Suprapubic skin (tissue), 4 donors: ENCODE measurements at regions not wholly inside any gene's neighbourhood (a gene's known extent, or its start where the extent isn't known, plus 50 kb on each side); places are given as distances from the start of the nearest gene placed in this dataset.

Experiments used
- DNase-seq, 2 donors: peaks; one replicate each; pipeline ENCODE4 v3.0.0-alpha.2; 2019; ENCODE audit warnings: low spot score in 2 of 2
- H3K27ac ChIP-seq: fragments of 200-600 bp; sonication (generic); one replicate; pipeline ENCODE4 v1.5.1; 2019
- H3K27me3 ChIP-seq: fragments of 200-600 bp; sonication (generic); one replicate; pipeline ENCODE4 v1.5.1; 2019
- H3K36me3 ChIP-seq: fragments of 200-600 bp; sonication (generic); one replicate; pipeline ENCODE4 v1.5.1; 2019
- H3K4me1 ChIP-seq: fragments of 200-600 bp; sonication (generic); one replicate; pipeline ENCODE4 v1.5.1; 2019
- H3K4me3 ChIP-seq: fragments of 200-600 bp; sonication (generic); one replicate; pipeline ENCODE4 v1.5.1; 2019; ENCODE audit warnings: mild to moderate bottlenecking
- H3K9me3 ChIP-seq: fragments of 200-600 bp; sonication (generic); one replicate; pipeline ENCODE4 v1.5.1; 2019
- EP300 ChIP-seq: sonication (generic); formaldehyde crosslinking; IDR thresholded peaks from one replicate; pipeline ENCODE4 v1.6.1; 2017; ENCODE audit warnings: antibody characterized with exemption
- POLR2A ChIP-seq, 2 donors: fragments of 450-650 bp; IDR thresholded peaks; one replicate each; pipeline ENCODE4 v1.6.1; 2017; ENCODE audit warnings: antibody characterized with exemption in 2 of 2, mild to moderate bottlenecking in 2 of 2, moderate library complexity in 2 of 2
- POLR2AphosphoS5 ChIP-seq, 3 donors: sonication (generic); formaldehyde crosslinking; IDR thresholded peaks; one replicate each; pipeline ENCODE4 v1.6.1; 2017; ENCODE audit warnings: antibody characterized with exemption in 3 of 3
- WGBS: methylation state at CpG from one replicate; pipeline ENCODE4 v1.1.5; 2018; 5-methylcytosine and 5-hydroxymethylcytosine counted together
- TF ChIP-seq, protein P1 (sequence below), 2 donors: fragments of 200-600 bp in 1 of 2; fragments of 450-650 bp in 1 of 2; sonication (generic) in 1 of 2; IDR thresholded peaks; one replicate each; pipeline ENCODE4 v1.5.1; 2016 to 2019; ENCODE audit warnings: antibody characterized with exemption in 2 of 2, mild to moderate bottlenecking in 1 of 2, moderate library complexity in 1 of 2

DNA sequence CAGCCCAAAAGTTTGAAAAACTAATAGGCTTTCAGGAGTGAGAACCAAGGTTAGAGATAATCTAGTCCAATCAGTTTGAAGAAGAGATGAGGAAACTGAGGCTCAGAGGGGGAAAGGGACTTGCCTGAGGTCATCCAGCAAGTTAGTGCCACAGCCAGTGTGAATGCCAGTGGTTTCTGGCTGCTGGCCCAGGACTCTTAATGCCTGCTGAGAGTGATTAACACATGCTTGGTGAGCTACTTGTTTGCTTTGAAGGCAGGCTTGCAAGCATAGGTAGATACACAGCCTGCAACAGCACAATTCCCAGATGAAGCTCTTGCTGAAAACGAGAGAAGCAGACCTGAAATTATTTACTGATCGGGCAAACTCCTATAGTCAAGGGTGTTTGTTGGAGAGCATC, 591.6 kb upstream of the SGCD start:
- no peaks in the 10 kb centered on the region for H3K36me3 ChIP-seq
- H3K27ac ChIP-seq = no peak overlapping the region
- no peaks in the 10 kb centered on the region for H3K9me3 ChIP-seq
- no peaks in the 10 kb centered on the region for H3K4me1 ChIP-seq
- TF ChIP-seq POLR2A (IDR thresholded peaks at IDR 0.05) (no peak), EP300 (no peak), POLR2AphosphoS5 (IDR thresholded peaks at IDR 0.05) (no peak)
- TF ChIP-seq, protein P1, sequence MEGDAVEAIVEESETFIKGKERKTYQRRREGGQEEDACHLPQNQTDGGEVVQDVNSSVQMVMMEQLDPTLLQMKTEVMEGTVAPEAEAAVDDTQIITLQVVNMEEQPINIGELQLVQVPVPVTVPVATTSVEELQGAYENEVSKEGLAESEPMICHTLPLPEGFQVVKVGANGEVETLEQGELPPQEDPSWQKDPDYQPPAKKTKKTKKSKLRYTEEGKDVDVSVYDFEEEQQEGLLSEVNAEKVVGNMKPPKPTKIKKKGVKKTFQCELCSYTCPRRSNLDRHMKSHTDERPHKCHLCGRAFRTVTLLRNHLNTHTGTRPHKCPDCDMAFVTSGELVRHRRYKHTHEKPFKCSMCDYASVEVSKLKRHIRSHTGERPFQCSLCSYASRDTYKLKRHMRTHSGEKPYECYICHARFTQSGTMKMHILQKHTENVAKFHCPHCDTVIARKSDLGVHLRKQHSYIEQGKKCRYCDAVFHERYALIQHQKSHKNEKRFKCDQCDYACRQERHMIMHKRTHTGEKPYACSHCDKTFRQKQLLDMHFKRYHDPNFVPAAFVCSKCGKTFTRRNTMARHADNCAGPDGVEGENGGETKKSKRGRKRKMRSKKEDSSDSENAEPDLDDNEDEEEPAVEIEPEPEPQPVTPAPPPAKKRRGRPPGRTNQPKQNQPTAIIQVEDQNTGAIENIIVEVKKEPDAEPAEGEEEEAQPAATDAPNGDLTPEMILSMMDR (IDR thresholded peaks at IDR 0.05) = no peak
- H3K27me3 ChIP-seq = peaks cover 25% of the 10 kb centered on the region
- no peak overlapping the region for H3K4me3 ChIP-seq
- DNase-seq = no peak
- 42% methylated on average over 2 of the region's 2 CpGs for whole genome bisulfite sequencing

DNA sequence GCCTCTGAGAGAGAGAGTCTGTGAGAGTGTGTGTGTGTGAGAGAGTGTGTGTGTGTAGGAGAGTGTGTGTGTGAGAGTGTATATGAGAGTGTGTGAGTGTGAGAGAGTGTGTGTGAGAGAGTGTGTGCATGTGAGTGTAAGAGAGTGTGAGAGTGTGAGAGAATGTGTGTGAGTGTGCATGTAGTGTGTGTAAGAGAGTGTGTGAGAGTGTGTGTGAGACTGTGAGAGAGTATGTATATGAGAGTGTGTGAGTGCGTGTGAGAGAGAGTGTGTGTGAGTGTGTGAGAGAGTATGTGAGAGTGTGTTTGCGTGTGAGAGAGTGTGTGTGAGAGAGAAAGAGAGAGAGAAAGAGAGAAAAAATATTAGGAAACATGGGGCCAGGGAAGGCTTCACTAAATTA, 588.3 kb upstream of the SGCD start:
- Histone ChIP-seq H3K4me3 (no peak overlapping the region), H3K27me3 (no peaks in the 10 kb centered on the region), H3K36me3 (no peaks in the 10 kb centered on the region), H3K9me3 (no peaks in the 10 kb centered on the region), H3K27ac (no peak overlapping the region), H3K4me1 (no peaks in the 10 kb centered on the region)
- DNase-seq = no peak
- TF ChIP-seq, protein P1 (IDR thresholded peaks at IDR 0.05) = no peak
- TF ChIP-seq POLR2A (IDR thresholded peaks at IDR 0.05) (no peak), EP300 (no peak), POLR2AphosphoS5 (IDR thresholded peaks at IDR 0.05) (no peak)
- WGBS = 86% methylated on average over 2 of the region's 2 CpGs

DNA sequence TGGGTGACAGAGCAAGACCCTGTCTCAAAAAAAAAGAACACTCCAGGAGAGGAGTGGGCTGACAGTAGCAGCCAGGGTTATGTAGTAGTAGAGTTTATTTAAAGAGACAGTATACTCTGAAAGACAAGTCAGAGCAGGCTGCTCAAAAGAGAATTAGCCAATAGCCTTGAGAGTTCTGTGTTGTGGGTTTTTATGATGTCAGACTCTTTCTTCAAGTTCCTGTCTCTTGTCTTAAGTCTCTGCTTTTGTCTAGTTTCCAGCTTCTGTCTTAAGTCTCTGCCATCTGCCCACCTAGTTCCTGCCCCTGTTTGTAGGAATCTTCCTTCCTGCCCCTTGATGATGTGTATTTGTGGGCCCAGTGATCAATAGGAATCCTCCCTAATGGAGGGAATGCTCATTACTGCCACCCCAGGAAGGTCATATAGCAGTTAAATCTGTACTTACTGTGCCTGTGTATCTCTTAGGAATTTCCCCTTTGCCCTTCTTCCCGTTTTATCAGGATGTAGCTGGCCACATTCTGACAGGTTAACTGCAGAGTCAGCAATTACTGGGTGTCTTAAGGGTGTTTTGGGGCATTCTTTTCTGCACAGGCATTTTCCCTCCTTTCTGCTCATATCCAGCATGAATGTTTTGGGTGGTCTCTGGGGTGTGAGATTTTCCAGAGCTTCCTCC, 580.5 kb upstream of the SGCD start:
- no peak for TF ChIP-seq POLR2AphosphoS5 (IDR thresholded peaks at IDR 0.05)
- no peaks in the 10 kb centered on the region for H3K36me3 ChIP-seq
- WGBS = 4% methylated on average over 1 of the region's 1 CpG
- no peak for DNase-seq
- no peak overlapping the region for H3K4me3 ChIP-seq
- no peaks in the 10 kb centered on the region for H3K27me3 ChIP-seq
- no peak overlapping the region for H3K27ac ChIP-seq
- H3K4me1 ChIP-seq = no peaks in the 10 kb centered on the region
- no peaks in the 10 kb centered on the region for H3K9me3 ChIP-seq

DNA sequence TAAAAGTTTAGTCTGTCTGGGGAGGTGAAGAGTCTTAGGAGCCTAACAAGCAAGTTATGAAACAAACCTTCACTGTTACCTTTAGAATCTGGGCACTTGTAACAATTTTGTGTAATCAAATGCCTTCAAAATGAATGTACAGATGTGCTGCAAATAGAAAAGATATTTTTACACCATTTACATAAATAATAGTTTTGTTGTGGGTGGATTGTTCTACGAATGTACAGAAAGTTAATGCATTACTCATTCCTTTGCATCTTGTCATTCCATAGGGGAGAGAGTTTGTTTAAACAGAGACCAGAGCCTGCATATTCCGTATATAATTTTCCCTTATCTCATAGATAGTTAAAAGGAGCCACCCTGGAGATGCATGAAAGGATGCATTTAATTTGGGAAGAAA, 576.9 kb upstream of the SGCD start:
- no peak overlapping the region for H3K4me3 ChIP-seq
- H3K27me3 ChIP-seq = no peaks in the 10 kb centered on the region
- 48% methylated on average over 2 of the region's 2 CpGs for WGBS
- H3K4me1 ChIP-seq = no peaks in the 10 kb centered on the region
- no peaks in the 10 kb centered on the region for H3K9me3 ChIP-seq
- DNase-seq = no peak
- H3K36me3 ChIP-seq = no peaks in the 10 kb centered on the region
- no peak for TF ChIP-seq EP300
- no peak for TF ChIP-seq POLR2A (IDR thresholded peaks at IDR 0.05)
- TF ChIP-seq, protein P1 (IDR thresholded peaks at IDR 0.05) = no peak
- no peak overlapping the region for H3K27ac ChIP-seq

DNA sequence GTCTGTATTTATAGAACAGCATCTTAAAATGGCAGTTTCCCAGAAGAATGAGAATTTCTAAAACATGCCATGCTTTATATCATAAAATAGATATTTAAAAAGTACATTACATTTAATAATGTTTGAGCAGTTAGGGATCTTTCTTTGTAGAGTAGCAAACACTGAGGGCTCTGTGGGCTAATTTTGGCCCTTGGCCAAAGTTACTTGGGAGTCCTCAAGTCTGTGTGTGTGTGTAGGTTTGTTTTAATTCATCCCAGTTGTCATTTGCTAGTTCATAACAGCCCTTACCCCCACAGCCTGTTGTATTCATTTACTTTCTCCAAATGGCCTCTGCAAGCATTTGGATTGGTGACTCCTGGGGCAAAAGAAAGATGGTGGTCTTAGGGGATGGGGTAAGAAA, 576.4 kb upstream of the SGCD start:
- Histone ChIP-seq H3K4me1 (no peaks in the 10 kb centered on the region), H3K4me3 (no peak overlapping the region), H3K27ac (no peak overlapping the region), H3K9me3 (no peaks in the 10 kb centered on the region), H3K27me3 (no peaks in the 10 kb centered on the region), H3K36me3 (no peaks in the 10 kb centered on the region)
- DNase-seq = no peak
- TF ChIP-seq POLR2AphosphoS5 (IDR thresholded peaks at IDR 0.05) = no peak
- TF ChIP-seq POLR2A (IDR thresholded peaks at IDR 0.05) = no peak
- TF ChIP-seq, protein P1 (IDR thresholded peaks at IDR 0.05) = no peak
- TF ChIP-seq EP300 = no peak

DNA sequence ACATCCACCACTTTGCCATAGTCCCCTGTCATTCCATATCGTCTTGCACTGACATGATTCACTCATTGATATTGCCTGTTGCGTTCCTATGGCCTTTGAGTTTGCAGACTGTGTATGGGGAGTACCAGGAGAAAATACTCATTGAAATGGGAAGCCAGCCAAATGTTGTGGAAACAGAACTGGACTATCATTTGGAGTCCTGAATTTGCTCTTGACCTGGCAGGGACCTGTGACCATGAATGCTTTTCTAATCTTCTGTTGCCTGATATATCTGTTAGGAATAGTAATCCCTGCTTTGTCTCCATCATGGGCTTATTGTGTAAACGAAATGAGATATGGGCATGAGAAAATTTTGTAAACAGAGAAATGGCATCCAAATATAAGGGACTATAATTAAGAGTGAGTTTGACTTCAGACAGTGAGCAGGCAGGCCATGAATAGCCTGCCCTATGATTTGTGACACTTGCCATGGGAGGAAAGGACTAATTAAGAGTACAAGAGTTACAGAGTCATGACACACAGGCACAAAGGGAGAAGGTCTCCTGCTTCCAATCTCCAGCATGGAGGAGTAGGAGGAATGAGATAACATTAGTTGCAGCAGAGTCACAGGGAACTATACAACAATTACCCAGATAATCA, 572.9 kb upstream of the SGCD start:
- Histone ChIP-seq H3K9me3 (no peaks in the 10 kb centered on the region), H3K36me3 (no peaks in the 10 kb centered on the region), H3K27me3 (no peaks in the 10 kb centered on the region), H3K4me1 (no peaks in the 10 kb centered on the region), H3K4me3 (no peak overlapping the region), H3K27ac (no peak overlapping the region)
- WGBS = 50% methylated on average over 3 of the region's 3 CpGs
- no peak for DNase-seq
- TF ChIP-seq POLR2A (IDR thresholded peaks at IDR 0.05) = no peak
- TF ChIP-seq, protein P1 (IDR thresholded peaks at IDR 0.05) = no peak
- TF ChIP-seq EP300 = no peak
- TF ChIP-seq POLR2AphosphoS5 (IDR thresholded peaks at IDR 0.05) = no peak
